HL-60 (cell line): ENCODE measurements at regions not wholly inside any gene's neighbourhood (a gene's known extent, or its start where the extent isn't known, plus 50 kb on each side); places are given as distances from the start of the nearest gene placed in this dataset.

Experiments
- DNase-seq, 2 experiments: peaks; one replicate each; pipeline ENCODE4 v3.0.0-alpha.2; 2010 to 2020; ENCODE audit warnings: low read depth in 1 of 2, low spot score in 1 of 2
- H3K27ac ChIP-seq: fragments of 250-450 bp; sonication (Bioruptor Pico); replicated peaks from 2 replicates; pipeline ENCODE4 v1.5.1; 2020; ENCODE audit warnings: mild to moderate bottlenecking, moderate library complexity
- H3K27me3 ChIP-seq: fragments of 250-450 bp; sonication (Bioruptor Pico); 2 replicates; pipeline ENCODE4 v1.5.1; 2021; ENCODE audit warnings: mild to moderate bottlenecking, moderate library complexity; ENCODE audit not compliant: insufficient read depth, poor library complexity, severe bottlenecking
- H3K4me3 ChIP-seq: replicated peaks from 2 replicates; pipeline ENCODE4 v1.5.1; 2011; ENCODE audit warnings: mild to moderate bottlenecking, control low read depth, low read length; ENCODE audit not compliant: insufficient read depth
- GABPA ChIP-seq: IDR thresholded peaks from 2 replicates; pipeline ENCODE4 v1.6.1; 2012; ENCODE audit warnings: low read depth
- POLR2AphosphoS5 ChIP-seq: IDR thresholded peaks from 2 replicates; pipeline ENCODE4 v1.6.1; 2012; ENCODE audit warnings: low read depth
- SPI1 ChIP-seq: IDR thresholded peaks from 2 replicates; pipeline ENCODE4 v1.6.1; 2012; ENCODE audit warnings: low read depth, mild to moderate bottlenecking, borderline replicate concordance
- TF ChIP-seq, protein P1 (sequence below): IDR thresholded peaks from 2 replicates; pipeline ENCODE4 v1.6.1; 2012; ENCODE audit warnings: low read depth; ENCODE audit not compliant: insufficient replicate concordance
- TF ChIP-seq, protein P2 (sequence below): IDR thresholded peaks from one replicate; pipeline ENCODE4 v1.5.1; 2011; ENCODE audit warnings: low read length, control low read depth, inconsistent platforms; ENCODE audit not compliant: insufficient read depth

DNA sequence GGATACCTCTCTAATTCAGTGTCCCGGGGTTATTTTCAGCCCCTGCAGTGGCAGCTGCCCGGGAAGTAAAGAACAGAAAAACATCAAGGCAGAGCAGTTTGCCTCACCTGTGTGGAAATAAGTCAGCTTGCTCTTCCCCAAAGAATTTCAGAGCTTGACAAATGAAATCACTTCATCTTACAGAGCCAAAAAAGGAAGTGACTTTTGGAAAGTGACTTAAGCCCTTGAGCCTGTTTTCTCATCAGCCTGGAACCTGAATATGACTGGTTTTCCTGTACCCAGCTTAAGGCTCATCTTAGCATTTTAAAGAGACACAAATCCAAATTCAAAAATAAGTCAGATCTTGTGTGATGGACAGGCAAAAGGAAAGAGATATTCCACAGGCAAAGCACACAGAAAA is 211.6 kb downstream of the RCHY1 start:
- DNase-seq: peak in 1 of 2 experiments; percentile 5
- Histone ChIP-seq H3K4me3 (no peak overlapping the region), H3K27ac (no peak overlapping the region), H3K27me3 (no peaks in the 10 kb centered on the region)
- peak; percentile 80 for TF ChIP-seq SPI1
- TF ChIP-seq, protein P1, sequence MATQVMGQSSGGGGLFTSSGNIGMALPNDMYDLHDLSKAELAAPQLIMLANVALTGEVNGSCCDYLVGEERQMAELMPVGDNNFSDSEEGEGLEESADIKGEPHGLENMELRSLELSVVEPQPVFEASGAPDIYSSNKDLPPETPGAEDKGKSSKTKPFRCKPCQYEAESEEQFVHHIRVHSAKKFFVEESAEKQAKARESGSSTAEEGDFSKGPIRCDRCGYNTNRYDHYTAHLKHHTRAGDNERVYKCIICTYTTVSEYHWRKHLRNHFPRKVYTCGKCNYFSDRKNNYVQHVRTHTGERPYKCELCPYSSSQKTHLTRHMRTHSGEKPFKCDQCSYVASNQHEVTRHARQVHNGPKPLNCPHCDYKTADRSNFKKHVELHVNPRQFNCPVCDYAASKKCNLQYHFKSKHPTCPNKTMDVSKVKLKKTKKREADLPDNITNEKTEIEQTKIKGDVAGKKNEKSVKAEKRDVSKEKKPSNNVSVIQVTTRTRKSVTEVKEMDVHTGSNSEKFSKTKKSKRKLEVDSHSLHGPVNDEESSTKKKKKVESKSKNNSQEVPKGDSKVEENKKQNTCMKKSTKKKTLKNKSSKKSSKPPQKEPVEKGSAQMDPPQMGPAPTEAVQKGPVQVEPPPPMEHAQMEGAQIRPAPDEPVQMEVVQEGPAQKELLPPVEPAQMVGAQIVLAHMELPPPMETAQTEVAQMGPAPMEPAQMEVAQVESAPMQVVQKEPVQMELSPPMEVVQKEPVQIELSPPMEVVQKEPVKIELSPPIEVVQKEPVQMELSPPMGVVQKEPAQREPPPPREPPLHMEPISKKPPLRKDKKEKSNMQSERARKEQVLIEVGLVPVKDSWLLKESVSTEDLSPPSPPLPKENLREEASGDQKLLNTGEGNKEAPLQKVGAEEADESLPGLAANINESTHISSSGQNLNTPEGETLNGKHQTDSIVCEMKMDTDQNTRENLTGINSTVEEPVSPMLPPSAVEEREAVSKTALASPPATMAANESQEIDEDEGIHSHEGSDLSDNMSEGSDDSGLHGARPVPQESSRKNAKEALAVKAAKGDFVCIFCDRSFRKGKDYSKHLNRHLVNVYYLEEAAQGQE: no peak

DNA sequence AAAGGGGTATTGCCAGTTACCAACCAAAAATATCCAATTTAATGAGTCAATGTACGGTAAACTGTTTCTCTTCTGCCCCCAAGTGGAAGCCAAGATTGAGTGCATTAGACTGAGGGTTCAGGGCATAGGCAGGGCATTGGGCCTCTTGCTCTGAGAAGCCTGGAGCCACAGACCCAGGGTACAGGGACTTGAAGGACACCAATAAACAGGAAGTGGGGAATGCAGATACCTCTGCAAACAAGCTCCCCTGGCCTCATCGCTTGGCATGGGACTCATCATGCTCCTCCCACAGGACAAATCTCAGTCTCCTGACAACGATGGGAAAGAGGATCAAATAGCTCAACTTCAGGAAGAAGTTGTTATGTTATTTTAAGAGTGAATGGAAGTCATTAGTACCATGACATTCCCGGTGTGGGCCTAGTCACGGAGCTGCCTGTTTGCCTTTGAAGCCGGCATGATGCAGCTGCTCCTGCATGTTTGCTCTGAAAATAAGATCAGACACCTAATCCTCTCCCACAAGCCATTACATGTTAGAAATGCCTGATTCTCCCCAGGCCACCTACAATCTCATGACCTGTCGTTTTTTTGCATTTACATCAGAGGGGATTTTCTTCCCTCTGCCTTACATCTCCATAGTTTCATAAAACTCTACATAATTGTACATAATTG is 224.2 kb downstream of the RCHY1 start:
- Histone ChIP-seq H3K27ac (no peak overlapping the region), H3K4me3 (no peak overlapping the region), H3K27me3 (no peaks in the 10 kb centered on the region)
- no peak for DNase-seq
- TF ChIP-seq, protein P2, sequence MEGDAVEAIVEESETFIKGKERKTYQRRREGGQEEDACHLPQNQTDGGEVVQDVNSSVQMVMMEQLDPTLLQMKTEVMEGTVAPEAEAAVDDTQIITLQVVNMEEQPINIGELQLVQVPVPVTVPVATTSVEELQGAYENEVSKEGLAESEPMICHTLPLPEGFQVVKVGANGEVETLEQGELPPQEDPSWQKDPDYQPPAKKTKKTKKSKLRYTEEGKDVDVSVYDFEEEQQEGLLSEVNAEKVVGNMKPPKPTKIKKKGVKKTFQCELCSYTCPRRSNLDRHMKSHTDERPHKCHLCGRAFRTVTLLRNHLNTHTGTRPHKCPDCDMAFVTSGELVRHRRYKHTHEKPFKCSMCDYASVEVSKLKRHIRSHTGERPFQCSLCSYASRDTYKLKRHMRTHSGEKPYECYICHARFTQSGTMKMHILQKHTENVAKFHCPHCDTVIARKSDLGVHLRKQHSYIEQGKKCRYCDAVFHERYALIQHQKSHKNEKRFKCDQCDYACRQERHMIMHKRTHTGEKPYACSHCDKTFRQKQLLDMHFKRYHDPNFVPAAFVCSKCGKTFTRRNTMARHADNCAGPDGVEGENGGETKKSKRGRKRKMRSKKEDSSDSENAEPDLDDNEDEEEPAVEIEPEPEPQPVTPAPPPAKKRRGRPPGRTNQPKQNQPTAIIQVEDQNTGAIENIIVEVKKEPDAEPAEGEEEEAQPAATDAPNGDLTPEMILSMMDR: no peak
- TF ChIP-seq, protein P1: no peak
- TF ChIP-seq POLR2AphosphoS5: no peak
- TF ChIP-seq GABPA: no peak
- TF ChIP-seq SPI1: no peak

DNA sequence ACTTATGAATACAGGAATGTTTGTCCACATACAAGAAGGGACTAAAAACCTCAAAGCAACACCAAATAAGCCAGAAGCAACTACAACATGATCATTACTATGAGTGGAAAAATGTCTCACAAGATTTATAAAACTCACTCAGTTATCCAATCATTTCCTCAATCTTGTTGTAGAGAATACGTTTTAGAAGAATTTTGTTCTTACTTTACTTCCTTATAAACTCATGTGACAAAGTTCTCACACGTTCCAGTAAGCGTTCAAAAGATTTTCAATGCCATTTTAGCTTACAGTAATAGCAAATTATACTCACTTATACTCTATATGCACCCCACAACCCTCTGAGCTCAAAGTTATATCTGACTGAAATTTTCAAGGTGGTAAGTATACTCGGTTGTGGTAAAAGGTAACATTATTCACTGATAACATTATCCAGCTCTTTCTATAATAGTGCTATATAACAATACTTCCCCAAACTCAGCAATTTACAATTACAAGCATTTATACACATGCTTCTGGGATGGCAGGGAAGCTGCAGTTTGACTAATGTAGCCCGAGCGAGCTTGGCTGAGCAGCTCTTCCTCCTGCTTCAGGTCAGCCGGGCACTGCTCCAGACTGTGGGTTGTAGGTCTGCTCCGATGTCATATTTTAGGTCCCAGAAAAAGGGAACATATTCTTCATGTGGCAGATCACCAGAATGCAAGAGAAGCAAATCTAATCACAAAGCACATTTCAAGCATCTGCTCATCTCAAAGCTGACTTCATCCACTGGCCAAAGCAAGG is 226.3 kb downstream of the RCHY1 start:
- DNase-seq: peak in 1 of 2 experiments; percentile 15

More for the DNA sequence above, 226.3 kb downstream of the RCHY1 start:
- no peak overlapping the region for H3K4me3 ChIP-seq
- no peak overlapping the region for H3K27ac ChIP-seq
- TF ChIP-seq, protein P2: no peak
- no peak for TF ChIP-seq GABPA
- TF ChIP-seq, protein P1: no peak
- H3K27me3 ChIP-seq: no peaks in the 10 kb centered on the region
